Cardiac muscle cell (in vitro differentiated cells and primary cell): ENCODE measurements at regions not wholly inside any gene's neighbourhood (a gene's known extent, or its start where the extent isn't known, plus 50 kb on each side); places are given as distances from the start of the nearest gene placed in this dataset.

Source experiments
- DNase-seq, 2 donors: peaks; one replicate each; pipeline versions ENCODE4 v3.0.0 to v3.0.0-alpha.2; 2010 to 2017; ENCODE audit warnings: low read depth in 1 of 2, low spot score in 1 of 2
- H3K27ac ChIP-seq: fragments of 200-600 bp; sonication (generic); 2 replicates; pipeline ENCODE4 v1.5.1; 2016
- H3K27me3 ChIP-seq: fragments of 200-600 bp; sonication (generic); 2 replicates; pipeline ENCODE4 v1.6.0; 2016; ENCODE audit warnings: control low read depth
- H3K36me3 ChIP-seq: fragments of 200-600 bp; sonication (generic); 2 replicates; pipeline ENCODE4 v1.5.1; 2016; ENCODE audit warnings: control low read depth
- H3K4me1 ChIP-seq: fragments of 200-600 bp; sonication (generic); 2 replicates; pipeline ENCODE4 v1.8.1; 2017; ENCODE audit warnings: low read depth, mild to moderate bottlenecking, mixed run types
- H3K4me3 ChIP-seq: fragments of 200-600 bp; sonication (generic); 2 replicates; pipeline ENCODE4 v1.5.1; 2016; ENCODE audit warnings: mild to moderate bottlenecking
- H3K9me3 ChIP-seq: fragments of 200-600 bp; sonication (generic); 2 replicates; pipeline ENCODE4 v1.5.1; 2017; ENCODE audit warnings: low read depth, mild to moderate bottlenecking, control low read depth
- CTCF ChIP-seq: IDR thresholded peaks from 2 replicates; pipeline ENCODE4 v1.5.1; 2012; ENCODE audit warnings: low read depth, mild to moderate bottlenecking, low read length

- DNase-seq, result no peak
- Histone ChIP-seq H3K27ac (no peak overlapping the region), H3K27me3 (no peaks in the 10 kb centered on the region), H3K9me3 (no peaks in the 10 kb centered on the region), H3K4me1 (peaks cover under 1% of the 10 kb centered on the region), H3K4me3 (no peak overlapping the region), H3K36me3 (no peaks in the 10 kb centered on the region)
- no peak for TF ChIP-seq CTCF
Measured at GRCh38 chr14:100415226-100415625, 92.1 kb downstream of the SLC25A47 start.

- no peak for TF ChIP-seq CTCF
- H3K27ac ChIP-seq, result no peak overlapping the region
- H3K4me3 ChIP-seq, result no peak overlapping the region
- DNase-seq, result no peak
- H3K36me3 ChIP-seq, result no peaks in the 10 kb centered on the region
- H3K9me3 ChIP-seq, result no peaks in the 10 kb centered on the region
- H3K27me3 ChIP-seq, result no peaks in the 10 kb centered on the region
- H3K4me1 ChIP-seq, result no peaks in the 10 kb centered on the region
Measured at GRCh38 chr14:100416081-100416680, 93.0 kb downstream of the SLC25A47 start.

- Histone ChIP-seq H3K36me3 (no peaks in the 10 kb centered on the region), H3K27me3 (no peaks in the 10 kb centered on the region), H3K27ac (no peak overlapping the region), H3K4me3 (no peak overlapping the region), H3K9me3 (no peaks in the 10 kb centered on the region), H3K4me1 (no peaks in the 10 kb centered on the region)
- TF ChIP-seq CTCF, result peak; percentile 88
- peak; percentile 64 to 90 for DNase-seq
Measured at GRCh38 chr14:100416921-100417860, 94.1 kb downstream of the SLC25A47 start.

GRCh38 chr14:100419856-100420255 is 96.7 kb downstream of the SLC25A47 start:
- peak; percentile 10 for TF ChIP-seq CTCF
- H3K36me3 ChIP-seq, result no peaks in the 10 kb centered on the region
- DNase-seq, result no peak
- no peaks in the 10 kb centered on the region for H3K27me3 ChIP-seq
- H3K4me3 ChIP-seq, result no peak overlapping the region
- no peaks in the 10 kb centered on the region for H3K4me1 ChIP-seq
- H3K9me3 ChIP-seq, result no peaks in the 10 kb centered on the region
- no peak overlapping the region for H3K27ac ChIP-seq

GRCh38 chr14:100421756-100422470 is 98.8 kb downstream of the SLC25A47 start:
- peaks cover 8% of the 10 kb centered on the region for H3K4me1 ChIP-seq
- no peak for DNase-seq
- H3K9me3 ChIP-seq, result no peaks in the 10 kb centered on the region
- H3K27ac ChIP-seq, result no peak overlapping the region
- no peak overlapping the region for H3K4me3 ChIP-seq
- no peak for TF ChIP-seq CTCF
- H3K27me3 ChIP-seq, result no peaks in the 10 kb centered on the region
- H3K36me3 ChIP-seq, result no peaks in the 10 kb centered on the region
